OCI-LY3 (cell line): ENCODE measurements at regions not wholly inside any gene's neighbourhood (a gene's known extent, or its start where the extent isn't known, plus 50 kb on each side); places are given as distances from the start of the nearest gene placed in this dataset.

Source experiments
- H2AFZ ChIP-seq: fragments of 200-600, 300-600 bp; shearing (Covaris generic); 2 replicates; pipeline ENCODE4 v1.6.0; 2014; ENCODE audit warnings: antibody characterized with exemption, low read depth, low read length
- H3K27ac ChIP-seq: fragments of 200-600, 300-600 bp; sonication (generic); 2 replicates; pipeline ENCODE4 v1.5.1; 2014; ENCODE audit warnings: mild to moderate bottlenecking, low read length, moderate library complexity, mixed read lengths
- H3K27me3 ChIP-seq: fragments of 200-600, 300-600 bp; sonication (generic); 2 replicates; pipeline ENCODE4 v1.6.1; 2014; ENCODE audit warnings: low read depth, low read length, mixed read lengths
- H3K36me3 ChIP-seq: fragments of 200-600, 300-600 bp; sonication (generic); replicated peaks from 2 replicates; pipeline ENCODE3; 2014; ENCODE audit warnings: low read depth, low read length, mixed read lengths
- H3K4me1 ChIP-seq: fragments of 300-600, 200-600 bp; sonication (generic); 2 replicates; pipeline ENCODE4 v1.6.1; 2014; ENCODE audit warnings: low read length, mixed read lengths
- H3K4me2 ChIP-seq: fragments of 200-600, 300-600 bp; sonication (generic); 2 replicates; pipeline ENCODE4 v1.6.1; 2014; ENCODE audit warnings: low read length, mixed read lengths
- H3K4me3 ChIP-seq: fragments of 300-600, 200-600 bp; sonication (generic); 2 replicates; pipeline ENCODE4 v1.5.1; 2014; ENCODE audit warnings: antibody characterized with exemption, mild to moderate bottlenecking, low read length, moderate library complexity
- H3K79me2 ChIP-seq: fragments of 300-600, 200-600 bp; shearing (Covaris generic); 2 replicates; pipeline ENCODE4 v1.6.1; 2014; ENCODE audit warnings: mild to moderate bottlenecking, low read length, mixed read lengths
- H3K9ac ChIP-seq: fragments of 300-600, 200-600 bp; shearing (Covaris generic); 2 replicates; pipeline ENCODE4 v1.6.0; 2014; ENCODE audit warnings: mild to moderate bottlenecking, low read length, moderate library complexity
- H3K9me3 ChIP-seq: fragments of 200-600, 300-600 bp; shearing (Covaris generic); 2 replicates; pipeline ENCODE4 v1.6.1; 2014; ENCODE audit warnings: low read length, mixed read lengths; ENCODE audit not compliant: insufficient read depth
- H4K20me1 ChIP-seq: fragments of 200-600, 300-600 bp; sonication (generic); 2 replicates; pipeline ENCODE4 v1.6.1; 2016; ENCODE audit warnings: low read length, mixed read lengths; ENCODE audit not compliant: insufficient read depth
- CTCF ChIP-seq: fragments of 200-600, 300-600 bp; sonication (generic); IDR thresholded peaks from 2 replicates; pipeline ENCODE4 v1.5.1; 2014; ENCODE audit warnings: antibody characterized with exemption, low read length, low read depth
- EZH2phosphoT487 ChIP-seq: fragments of 200-600 bp; shearing (Covaris generic); IDR thresholded peaks from 2 replicates; pipeline ENCODE4 v1.6.1; 2018; ENCODE audit warnings: antibody characterized with exemption, mixed run types, low read depth

GRCh38 chr3:174398761-174399160 lies 460.4 kb upstream of the NAALADL2 start:
- no peak overlapping the region for H3K9ac ChIP-seq
- TF ChIP-seq CTCF (no peak), EZH2phosphoT487 (no peak)
- no peaks in the 10 kb centered on the region for H3K36me3 ChIP-seq
- H3K4me2 ChIP-seq, result no peak overlapping the region
- no peak overlapping the region for H3K4me3 ChIP-seq
- H3K27ac ChIP-seq, result no peak overlapping the region
- H3K79me2 ChIP-seq, result no peaks in the 10 kb centered on the region
- H2AFZ ChIP-seq, result no peak overlapping the region
- peaks cover 7% of the 10 kb centered on the region for H3K4me1 ChIP-seq
- H3K27me3 ChIP-seq, result no peaks in the 10 kb centered on the region
- no peaks in the 10 kb centered on the region for H3K9me3 ChIP-seq
- H4K20me1 ChIP-seq, result no peaks in the 10 kb centered on the region

- Histone ChIP-seq H3K79me2 (no peaks in the 10 kb centered on the region), H4K20me1 (no peaks in the 10 kb centered on the region), H3K36me3 (no peaks in the 10 kb centered on the region), H3K4me2 (no peak overlapping the region), H3K4me3 (no peak overlapping the region), H3K9ac (no peak overlapping the region), H3K9me3 (no peaks in the 10 kb centered on the region), H3K27ac (no peak overlapping the region), H3K27me3 (no peaks in the 10 kb centered on the region), H3K4me1 (no peaks in the 10 kb centered on the region), H2AFZ (no peak overlapping the region)
- TF ChIP-seq EZH2phosphoT487 (no peak), CTCF (no peak)
Measured at GRCh38 chr3:174403831-174404230, 455.3 kb upstream of the NAALADL2 start.

- no peaks in the 10 kb centered on the region for H3K4me1 ChIP-seq
- H3K4me2 ChIP-seq, result no peak overlapping the region
- no peaks in the 10 kb centered on the region for H4K20me1 ChIP-seq
- no peak overlapping the region for H2AFZ ChIP-seq
- no peak overlapping the region for H3K4me3 ChIP-seq
- TF ChIP-seq EZH2phosphoT487 (no peak), CTCF (no peak)
- no peaks in the 10 kb centered on the region for H3K79me2 ChIP-seq
- H3K27ac ChIP-seq, result no peak overlapping the region
- H3K36me3 ChIP-seq, result no peaks in the 10 kb centered on the region
- H3K9ac ChIP-seq, result no peak overlapping the region
- no peaks in the 10 kb centered on the region for H3K27me3 ChIP-seq
- no peaks in the 10 kb centered on the region for H3K9me3 ChIP-seq
Measured at GRCh38 chr3:174408310-174408709, 450.8 kb upstream of the NAALADL2 start.

- Histone ChIP-seq H3K4me1 (no peaks in the 10 kb centered on the region), H3K36me3 (no peaks in the 10 kb centered on the region), H3K4me2 (no peak overlapping the region), H2AFZ (no peak overlapping the region), H3K9me3 (no peaks in the 10 kb centered on the region), H3K9ac (no peak overlapping the region), H3K4me3 (no peak overlapping the region), H4K20me1 (no peaks in the 10 kb centered on the region), H3K27ac (no peak overlapping the region), H3K27me3 (no peaks in the 10 kb centered on the region), H3K79me2 (no peaks in the 10 kb centered on the region)
- TF ChIP-seq CTCF (no peak), EZH2phosphoT487 (no peak)
Measured at GRCh38 chr3:174409086-174409743, 449.9 kb upstream of the NAALADL2 start.
